ENCODE measurements at regions not wholly inside any gene's neighbourhood (a gene's known extent, or its start where the extent isn't known, plus 50 kb on each side); places are given as distances from the start of the nearest gene placed in this dataset.

- TF ChIP-seq POLR2A (IDR thresholded peaks at IDR 0.05) (no peak), CTCF (IDR thresholded peaks at IDR 0.05 in 8 of 11, conservative IDR thresholded peaks at IDR 0.05 in 3 of 11) (no peak), POLR2AphosphoS5 (IDR thresholded peaks at IDR 0.05) (no peak)
Measured at GRCh38 chr4:134309715-134310114, 108.1 kb upstream of the PABPC4L start.
